CD14-positive monocyte (primary cell): ENCODE measurements at regions not wholly inside any gene's neighbourhood (a gene's known extent, or its start where the extent isn't known, plus 50 kb on each side); places are given as distances from the start of the nearest gene placed in this dataset.

ENCODE experiments used
- DNase-seq, 3 donors: peaks; one replicate each; pipeline ENCODE4 v3.0.0-alpha.2; 2011 to 2022
- H2AFZ ChIP-seq: 2 replicates; pipeline ENCODE4 v1.6.0; 2012; ENCODE audit warnings: mild to moderate bottlenecking, low read depth, low read length, inconsistent platforms; ENCODE audit not compliant: insufficient read depth, poor library complexity, severe bottlenecking
- H3K27ac ChIP-seq, 2 donors: 1 replicate in 1 of 2; 2 replicates in 1 of 2; pipeline ENCODE4 v1.5.1; 2012 to 2013; ENCODE audit warnings: low read length in 2 of 2, control low read depth in 1 of 2, inconsistent platforms in 1 of 2, low read depth in 1 of 2, mild to moderate bottlenecking in 1 of 2
- H3K27me3 ChIP-seq, 2 donors: one replicate each; pipeline versions ENCODE4 v1.6.0 to v1.6.1; 2011 to 2013; ENCODE audit warnings: low read length in 2 of 2; ENCODE audit not compliant: control insufficient read depth in 2 of 2, insufficient read depth in 2 of 2
- H3K36me3 ChIP-seq, 2 donors: replicated peaks in 1 of 2; 1 replicate in 1 of 2; 2 replicates in 1 of 2; pipeline versions ENCODE4 v1.5.1 to v1.6.1; 2012 to 2013; ENCODE audit warnings: low read length in 2 of 2, control low read depth in 1 of 2, inconsistent platforms in 1 of 2, mild to moderate bottlenecking in 1 of 2; ENCODE audit not compliant: insufficient read depth in 2 of 2, control insufficient read depth in 1 of 2
- H3K4me1 ChIP-seq, 2 donors: 1 replicate in 1 of 2; 2 replicates in 1 of 2; pipeline versions ENCODE4 v1.5.1 to v1.6.1; 2012 to 2013; ENCODE audit warnings: low read length in 2 of 2, control low read depth in 1 of 2, inconsistent platforms in 1 of 2, mild to moderate bottlenecking in 1 of 2, moderate library complexity in 1 of 2; ENCODE audit not compliant: insufficient read depth in 2 of 2, control insufficient read depth in 1 of 2
- H3K4me2 ChIP-seq: replicated peaks from 2 replicates; pipeline ENCODE3; 2012; ENCODE audit warnings: low read length, moderate library complexity, mild to moderate bottlenecking; ENCODE audit not compliant: poor library complexity, severe bottlenecking; ENCODE audit errors: extremely low read depth
- H3K4me3 ChIP-seq, 3 experiments: fragments of 200-600 bp in 1 of 3; sonication (generic) in 1 of 3; replicated peaks in 1 of 3; 1 replicate in 2 of 3; 2 replicates in 1 of 3; pipeline ENCODE4 v1.5.1; 2011 to 2013; ENCODE audit warnings: low read length in 3 of 3, mild to moderate bottlenecking in 3 of 3, control low read depth in 2 of 3, low read depth in 2 of 3, inconsistent platforms in 1 of 3, moderate library complexity in 1 of 3
- H3K79me2 ChIP-seq: 2 replicates; pipeline ENCODE4 v1.6.0; 2012; ENCODE audit warnings: mild to moderate bottlenecking, control low read depth, inconsistent platforms, low read length, moderate library complexity; ENCODE audit not compliant: insufficient read depth
- H3K9ac ChIP-seq: 2 replicates; pipeline ENCODE4 v1.6.0; 2017; ENCODE audit warnings: low read length, mild to moderate bottlenecking; ENCODE audit not compliant: insufficient read depth, poor library complexity, severe bottlenecking
- H3K9me3 ChIP-seq, 2 donors: replicated peaks in 1 of 2; 1 replicate in 1 of 2; 2 replicates in 1 of 2; pipeline versions ENCODE4 v1.5.1 to v1.6.1; 2012 to 2013; ENCODE audit warnings: low read length in 2 of 2, control low read depth in 1 of 2; ENCODE audit not compliant: control insufficient read depth in 1 of 2, insufficient read depth in 1 of 2
- H4K20me1 ChIP-seq: 2 replicates; pipeline ENCODE4 v1.6.0; 2012; ENCODE audit warnings: mild to moderate bottlenecking, low read length, control low read depth, moderate library complexity; ENCODE audit not compliant: insufficient read depth
- H3K27ac Mint-ChIP-seq, 7 donors: one replicate each; pipeline ENCODE4 v1.8.0; 2020; ENCODE audit warnings: mild to moderate bottlenecking in 7 of 7, mixed read lengths in 7 of 7, moderate library complexity in 6 of 7, inconsistent platforms in 2 of 7
- H3K27me3 Mint-ChIP-seq, 3 donors: one replicate each; pipeline ENCODE4 v1.8.0; 2021 to 2022; ENCODE audit warnings: low read depth in 3 of 3, mild to moderate bottlenecking in 3 of 3, mixed read lengths in 3 of 3, moderate library complexity in 3 of 3, inconsistent platforms in 1 of 3
- H3K36me3 Mint-ChIP-seq, 2 donors: one replicate each; pipeline ENCODE4 v1.8.0; 2020; ENCODE audit warnings: mixed read lengths in 2 of 2, inconsistent platforms in 1 of 2, mild to moderate bottlenecking in 1 of 2
- H3K4me1 Mint-ChIP-seq: one replicate; pipeline ENCODE4 v1.8.0; 2020; ENCODE audit warnings: mild to moderate bottlenecking, mixed read lengths
- H3K4me3 Mint-ChIP-seq, 2 donors: one replicate each; pipeline ENCODE4 v1.8.0; 2020; ENCODE audit warnings: mild to moderate bottlenecking in 2 of 2, mixed read lengths in 2 of 2, moderate library complexity in 1 of 2
- H3K9me3 Mint-ChIP-seq, 7 donors: one replicate each; pipeline ENCODE4 v1.8.0; 2020 to 2022; ENCODE audit warnings: mixed read lengths in 7 of 7, mild to moderate bottlenecking in 6 of 7, moderate library complexity in 6 of 7, inconsistent platforms in 2 of 7
- CTCF ChIP-seq: fragments of 200-600 bp; IDR thresholded peaks from one replicate; pipeline ENCODE4 v1.8.0; 2022; ENCODE audit warnings: antibody characterized with exemption, mild to moderate bottlenecking
- WGBS: methylation state at CpG from one replicate; pipeline ENCODE4 v1.1.5; 2013; ENCODE audit warnings: missing lambda C conversion rate; ENCODE audit not compliant: insufficient coverage; 5-methylcytosine and 5-hydroxymethylcytosine counted together
- intact Hi-C, 2 donors: fragments of 100-400 bp; cut with micrococcal nuclease; formaldehyde crosslinking; loops; one replicate each; pipeline versions ENCODE4 v1.15.0 to v1.15.1; 2023

- Histone ChIP-seq H3K27me3 (no peaks in the 10 kb centered on the region), H3K27ac (no peak overlapping the region), H3K4me1 (no peaks in the 10 kb centered on the region), H3K9ac (no peak overlapping the region), H3K36me3 (no peaks in the 10 kb centered on the region), H2AFZ (no peak overlapping the region), H4K20me1 (no peaks in the 10 kb centered on the region), H3K4me2 (no peak overlapping the region), H3K79me2 (no peaks in the 10 kb centered on the region), H3K4me3 (no peak overlapping the region), H3K9me3 (no peaks in the 10 kb centered on the region)
- no peaks in the 10 kb centered on the region for H3K4me1 Mint-ChIP-seq
- no peak for DNase-seq
- peaks cover 0 to 4% (median 2%) of the 10 kb centered on the region in 3 donors for H3K27me3 Mint-ChIP-seq
- intact Hi-C loops = no loop called here
- H3K27ac Mint-ChIP-seq = no peak overlapping the region
- 97% methylated on average over 3 of the region's 3 CpGs for WGBS
- H3K9me3 Mint-ChIP-seq = peaks cover 5 to 11% (median 7%) of the 10 kb centered on the region in 7 donors
- TF ChIP-seq CTCF = no peak
- H3K4me3 Mint-ChIP-seq = no peak overlapping the region
- H3K36me3 Mint-ChIP-seq = no peaks in the 10 kb centered on the region
These were observed 127.9 kb downstream of the COPRS start for GRCh38 chr17:31731118-31731517.

- Histone ChIP-seq H3K36me3 (no peaks in the 10 kb centered on the region), H3K4me2 (no peak overlapping the region), H3K4me3 (no peak overlapping the region), H3K27ac (no peak overlapping the region), H3K79me2 (no peaks in the 10 kb centered on the region), H3K9me3 (no peaks in the 10 kb centered on the region), H4K20me1 (no peaks in the 10 kb centered on the region), H3K9ac (no peak overlapping the region), H3K27me3 (no peaks in the 10 kb centered on the region), H2AFZ (no peak overlapping the region), H3K4me1 (no peaks in the 10 kb centered on the region)
- 87% methylated on average over 3 of the region's 4 CpGs for WGBS
- H3K27ac Mint-ChIP-seq = no peak overlapping the region
- H3K4me3 Mint-ChIP-seq = no peak overlapping the region
- TF ChIP-seq CTCF = no peak
- peaks cover 5 to 12% (median 7%) of the 10 kb centered on the region in 7 donors for H3K9me3 Mint-ChIP-seq
- peaks cover 4 to 5% (median 4%) of the 10 kb centered on the region in 3 donors for H3K27me3 Mint-ChIP-seq
- no peaks in the 10 kb centered on the region for H3K36me3 Mint-ChIP-seq
- intact Hi-C loops = no loop called here
- peaks cover 6% of the 10 kb centered on the region for H3K4me1 Mint-ChIP-seq
- DNase-seq = no peak
These were observed 132.0 kb downstream of the COPRS start for GRCh38 chr17:31726980-31727427.
